ENCODE measurements at regions not wholly inside any gene's neighbourhood (a gene's known extent, or its start where the extent isn't known, plus 50 kb on each side); places are given as distances from the start of the nearest gene placed in this dataset.

GRCh38 chr5:3654515-3654914 lies 58.9 kb downstream of the IRX1 start:
- Mint-ChIP-seq H3K4me3 (no peak overlapping the region), H3K4me1 (no peaks in the 10 kb centered on the region), H3K36me3 (no peaks in the 10 kb centered on the region), H3K9me3 (peaks cover 8% of the 10 kb centered on the region), H3K27ac (no peak overlapping the region), H3K27me3 (no peaks in the 10 kb centered on the region)
- no peak for ATAC-seq

DNA sequence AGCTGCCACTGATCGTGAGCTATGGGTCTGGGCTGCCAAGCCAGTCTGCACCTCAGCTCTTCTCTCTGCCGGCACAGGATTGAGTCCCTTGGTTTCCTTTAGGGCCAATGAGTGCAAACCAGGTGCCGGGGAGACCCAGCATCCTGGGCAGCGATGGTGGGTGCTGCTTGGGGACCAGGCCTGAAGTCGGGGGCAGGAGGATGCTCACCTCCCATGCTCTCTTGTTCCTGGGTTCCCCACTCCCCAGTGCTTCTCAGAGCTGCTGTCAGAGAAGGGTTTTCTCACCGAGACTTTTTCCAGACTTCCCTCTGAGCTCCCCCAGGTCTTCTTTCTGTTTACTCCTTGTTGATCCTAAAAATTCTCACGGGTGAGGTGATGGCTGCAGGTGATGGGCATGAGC lies 61.2 kb downstream of the IRX1 start:
- no peaks in the 10 kb centered on the region for H3K36me3 Mint-ChIP-seq
- no peak overlapping the region for H3K27ac Mint-ChIP-seq
- no peak overlapping the region for H3K4me3 Mint-ChIP-seq
- no peaks in the 10 kb centered on the region for H3K4me1 Mint-ChIP-seq
- no peaks in the 10 kb centered on the region for H3K27me3 Mint-ChIP-seq
- ATAC-seq = no peak
- peaks cover 6% of the 10 kb centered on the region for H3K9me3 Mint-ChIP-seq

GRCh38 chr5:3657364-3658022 lies 61.9 kb downstream of the IRX1 start:
- Mint-ChIP-seq H3K4me1 (no peaks in the 10 kb centered on the region), H3K27me3 (no peaks in the 10 kb centered on the region), H3K4me3 (no peak overlapping the region), H3K9me3 (peaks cover 6% of the 10 kb centered on the region), H3K27ac (no peak overlapping the region), H3K36me3 (no peaks in the 10 kb centered on the region)
- no peak for ATAC-seq

GRCh38 chr5:3658929-3659328 lies 63.3 kb downstream of the IRX1 start:
- H3K9me3 Mint-ChIP-seq = no peaks in the 10 kb centered on the region
- H3K36me3 Mint-ChIP-seq = no peaks in the 10 kb centered on the region
- H3K27me3 Mint-ChIP-seq = no peaks in the 10 kb centered on the region
- no peak overlapping the region for H3K27ac Mint-ChIP-seq
- H3K4me3 Mint-ChIP-seq = no peak overlapping the region
- no peak for ATAC-seq
- no peaks in the 10 kb centered on the region for H3K4me1 Mint-ChIP-seq

DNA sequence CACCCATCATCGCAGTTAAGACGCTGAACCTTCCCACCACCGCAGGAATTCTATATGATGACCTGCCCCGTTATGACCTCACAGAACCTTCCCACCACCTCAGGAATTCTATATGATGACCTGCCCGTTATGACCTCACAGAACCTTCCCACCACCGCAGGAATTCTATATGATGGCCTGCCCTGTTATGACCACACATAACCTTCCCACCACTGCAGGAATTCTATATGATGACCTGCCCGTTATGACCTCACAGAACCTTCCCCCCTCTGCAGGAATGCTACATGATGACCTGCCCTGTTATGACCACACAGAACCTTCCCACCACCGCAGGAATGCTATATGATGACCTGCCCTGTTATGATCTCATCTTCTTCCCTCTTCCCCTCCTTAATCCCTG lies 64.3 kb downstream of the IRX1 start:
- Mint-ChIP-seq H3K9me3 (no peaks in the 10 kb centered on the region), H3K27ac (no peak overlapping the region), H3K4me3 (no peak overlapping the region), H3K27me3 (no peaks in the 10 kb centered on the region), H3K36me3 (no peaks in the 10 kb centered on the region), H3K4me1 (no peaks in the 10 kb centered on the region)
- ATAC-seq = no peak

DNA sequence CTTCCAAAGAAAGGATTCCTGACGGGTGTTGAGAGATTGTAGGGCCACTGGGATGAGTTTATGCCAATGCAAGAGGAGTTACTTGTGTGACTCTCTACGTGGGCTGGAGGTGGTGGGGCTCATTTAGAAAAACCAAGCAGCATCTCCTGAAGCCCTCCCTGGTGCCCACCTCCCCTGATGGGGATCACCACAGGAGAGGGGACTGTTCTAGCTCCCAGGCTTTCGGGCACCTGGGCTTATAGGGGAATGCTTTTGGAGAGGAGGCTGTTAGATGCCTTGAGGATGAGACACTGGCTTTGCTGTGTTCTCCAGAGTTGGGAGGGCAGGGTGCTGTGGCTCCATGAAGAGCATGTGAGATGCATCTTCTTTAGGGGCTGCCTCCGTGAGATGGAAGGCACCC lies 65.0 kb downstream of the IRX1 start:
- no peaks in the 10 kb centered on the region for H3K9me3 Mint-ChIP-seq
- H3K4me3 Mint-ChIP-seq = no peak overlapping the region
- no peak for ATAC-seq
- H3K36me3 Mint-ChIP-seq = no peaks in the 10 kb centered on the region
- no peak overlapping the region for H3K27ac Mint-ChIP-seq
- no peaks in the 10 kb centered on the region for H3K4me1 Mint-ChIP-seq
- no peaks in the 10 kb centered on the region for H3K27me3 Mint-ChIP-seq

DNA sequence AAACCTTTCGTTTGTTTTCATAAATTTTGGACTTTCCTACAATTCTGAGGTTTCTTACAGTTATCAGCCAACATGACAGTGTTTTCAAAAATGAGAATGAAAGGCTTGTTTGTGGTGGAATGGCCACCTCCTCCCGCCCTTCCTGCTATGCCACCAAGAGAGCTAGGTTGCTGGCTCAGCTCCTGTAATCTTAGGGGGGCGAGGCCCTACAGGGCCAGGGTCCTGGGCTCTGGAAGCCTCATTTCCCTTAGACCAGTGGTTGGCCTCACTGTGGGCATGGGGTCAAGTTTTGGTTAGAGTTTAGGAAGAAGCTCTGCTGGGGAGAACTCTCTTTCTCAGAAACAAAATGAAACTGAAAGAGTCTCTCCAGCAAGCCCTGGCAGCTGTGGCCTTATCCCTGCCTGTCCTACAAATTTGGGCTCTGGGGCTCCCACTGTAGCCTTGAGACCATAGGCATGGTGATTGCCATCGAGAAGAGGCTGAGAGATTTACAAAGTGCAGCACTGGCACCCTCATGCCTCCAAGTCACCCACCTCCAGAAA lies 66.2 kb downstream of the IRX1 start:
- ATAC-seq = no peak
- no peaks in the 10 kb centered on the region for H3K27me3 Mint-ChIP-seq
- no peak overlapping the region for H3K4me3 Mint-ChIP-seq
- no peaks in the 10 kb centered on the region for H3K4me1 Mint-ChIP-seq
- no peak overlapping the region for H3K27ac Mint-ChIP-seq
- no peaks in the 10 kb centered on the region for H3K9me3 Mint-ChIP-seq
- no peaks in the 10 kb centered on the region for H3K36me3 Mint-ChIP-seq

GRCh38 chr5:3662344-3662743 lies 66.7 kb downstream of the IRX1 start:
- no peaks in the 10 kb centered on the region for H3K4me1 Mint-ChIP-seq
- H3K27ac Mint-ChIP-seq = no peak overlapping the region
- H3K36me3 Mint-ChIP-seq = no peaks in the 10 kb centered on the region
- ATAC-seq = no peak
- no peaks in the 10 kb centered on the region for H3K9me3 Mint-ChIP-seq
- H3K27me3 Mint-ChIP-seq = no peaks in the 10 kb centered on the region
- no peak overlapping the region for H3K4me3 Mint-ChIP-seq

- Mint-ChIP-seq H3K36me3 (no peaks in the 10 kb centered on the region), H3K27me3 (no peaks in the 10 kb centered on the region), H3K27ac (no peak overlapping the region), H3K4me3 (no peak overlapping the region), H3K4me1 (no peaks in the 10 kb centered on the region), H3K9me3 (no peaks in the 10 kb centered on the region)
- no peak for ATAC-seq
These were observed 75.7 kb downstream of the IRX1 start for GRCh38 chr5:3671337-3671736.

DNA sequence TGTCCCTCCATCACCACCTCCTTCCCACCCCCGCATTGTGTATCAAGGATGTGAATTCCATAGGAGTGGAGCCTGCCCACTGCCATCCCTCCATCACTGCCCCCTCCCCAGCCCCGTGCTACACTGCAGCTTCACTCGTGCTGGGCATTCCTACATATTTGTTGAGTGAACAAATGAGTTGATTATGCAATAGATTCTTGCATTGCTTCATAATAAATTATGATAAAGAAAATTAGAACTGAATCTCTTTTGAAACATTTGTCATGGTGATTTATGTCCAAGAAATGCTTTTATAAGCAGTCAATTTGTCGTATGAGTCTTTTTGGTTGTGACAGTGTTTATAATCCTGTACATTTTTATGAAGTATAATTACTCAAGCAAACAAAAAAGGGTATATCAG lies 83.2 kb downstream of the IRX1 start:
- no peak overlapping the region for H3K4me3 Mint-ChIP-seq
- no peak for ATAC-seq
- H3K27me3 Mint-ChIP-seq = no peaks in the 10 kb centered on the region
- H3K4me1 Mint-ChIP-seq = no peaks in the 10 kb centered on the region
- H3K9me3 Mint-ChIP-seq = peaks cover 3% of the 10 kb centered on the region
- no peaks in the 10 kb centered on the region for H3K36me3 Mint-ChIP-seq
- H3K27ac Mint-ChIP-seq = no peak overlapping the region

- no peaks in the 10 kb centered on the region for H3K36me3 Mint-ChIP-seq
- ATAC-seq = no peak
- no peaks in the 10 kb centered on the region for H3K27me3 Mint-ChIP-seq
- no peaks in the 10 kb centered on the region for H3K4me1 Mint-ChIP-seq
- H3K4me3 Mint-ChIP-seq = no peak overlapping the region
- H3K27ac Mint-ChIP-seq = no peak overlapping the region
- peaks cover 3% of the 10 kb centered on the region for H3K9me3 Mint-ChIP-seq
These were observed 85.2 kb downstream of the IRX1 start for GRCh38 chr5:3680821-3681220.

- Mint-ChIP-seq H3K27me3 (no peaks in the 10 kb centered on the region), H3K36me3 (no peaks in the 10 kb centered on the region), H3K4me1 (no peaks in the 10 kb centered on the region), H3K27ac (no peak overlapping the region), H3K4me3 (no peak overlapping the region), H3K9me3 (peaks cover 5% of the 10 kb centered on the region)
- no peak for ATAC-seq
These were observed 88.5 kb downstream of the IRX1 start for GRCh38 chr5:3684118-3684517.

DNA sequence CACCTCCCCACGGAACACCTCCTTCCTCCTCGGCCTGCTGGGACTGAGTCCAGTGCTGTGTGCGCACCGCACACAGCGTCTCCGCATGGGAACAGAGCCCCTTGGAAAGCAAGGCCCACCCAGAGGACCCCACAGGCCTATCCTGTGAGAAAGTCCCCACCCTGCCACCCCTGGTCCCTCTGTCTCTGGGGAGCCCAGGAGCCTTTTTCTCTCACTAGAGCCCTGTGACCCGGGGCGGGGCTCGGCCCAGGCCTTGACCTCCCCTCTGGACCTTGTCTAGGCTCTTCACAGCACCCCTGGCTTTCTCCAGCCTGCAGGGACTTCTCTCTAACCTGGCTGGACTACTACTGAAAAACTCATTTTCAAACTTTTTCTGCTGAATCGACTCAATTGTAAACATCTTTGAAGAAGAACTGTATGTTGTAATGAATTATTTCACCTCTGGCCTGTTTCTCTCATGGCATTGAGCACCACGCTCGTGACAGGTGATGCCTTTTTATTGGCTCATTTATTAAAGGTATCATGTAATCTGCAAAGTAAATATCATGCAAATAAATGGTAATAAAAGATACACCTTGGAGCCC lies 89.2 kb downstream of the IRX1 start:
- no peak for ATAC-seq
- no peaks in the 10 kb centered on the region for H3K36me3 Mint-ChIP-seq
- H3K27me3 Mint-ChIP-seq = no peaks in the 10 kb centered on the region
- H3K4me1 Mint-ChIP-seq = no peaks in the 10 kb centered on the region
- peaks cover 3% of the 10 kb centered on the region for H3K9me3 Mint-ChIP-seq
- no peak overlapping the region for H3K27ac Mint-ChIP-seq
- H3K4me3 Mint-ChIP-seq = no peak overlapping the region

DNA sequence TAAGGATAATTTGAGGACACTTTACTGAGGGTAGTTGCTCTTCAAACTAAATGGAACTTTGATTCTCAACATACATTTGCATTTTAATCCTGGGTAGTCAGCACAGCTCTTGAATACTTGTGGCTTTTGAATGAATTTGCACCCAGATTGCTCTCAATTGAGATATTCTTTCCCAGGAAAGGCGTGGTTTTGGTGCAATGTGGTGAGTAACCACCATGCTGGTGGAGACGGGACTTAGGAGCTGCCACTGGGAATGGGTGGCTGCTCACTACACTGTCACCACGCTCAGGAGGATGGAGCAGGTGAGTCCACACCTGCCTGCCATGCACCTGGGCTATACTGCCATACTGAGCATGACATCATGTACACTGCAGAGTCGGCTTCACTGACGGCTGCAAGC lies 99.2 kb downstream of the IRX1 start:
- Mint-ChIP-seq H3K4me3 (no peak overlapping the region), H3K27ac (no peak overlapping the region), H3K27me3 (no peaks in the 10 kb centered on the region), H3K4me1 (no peaks in the 10 kb centered on the region), H3K36me3 (no peaks in the 10 kb centered on the region), H3K9me3 (peaks cover 6% of the 10 kb centered on the region)
- no peak for ATAC-seq

- no peak overlapping the region for H3K27ac Mint-ChIP-seq
- ATAC-seq = no peak
- H3K4me3 Mint-ChIP-seq = no peak overlapping the region
- peaks cover 9% of the 10 kb centered on the region for H3K9me3 Mint-ChIP-seq
- no peaks in the 10 kb centered on the region for H3K4me1 Mint-ChIP-seq
- H3K36me3 Mint-ChIP-seq = no peaks in the 10 kb centered on the region
- H3K27me3 Mint-ChIP-seq = no peaks in the 10 kb centered on the region
These were observed 100.2 kb downstream of the IRX1 start for GRCh38 chr5:3695818-3696217.

GRCh38 chr5:3698412-3698811 lies 102.8 kb downstream of the IRX1 start:
- Mint-ChIP-seq H3K4me3 (no peak overlapping the region), H3K27ac (no peak overlapping the region), H3K4me1 (no peaks in the 10 kb centered on the region), H3K9me3 (peaks cover 11% of the 10 kb centered on the region), H3K27me3 (no peaks in the 10 kb centered on the region), H3K36me3 (no peaks in the 10 kb centered on the region)
- ATAC-seq = no peak

All from stimulated activated memory B cell treated with anti-CD40 and anti-IgM and Interleukin-4, amounts not matched to agents 10 μg/mL and 1 μg/mL and 100 μg/mL, for 72 hours (primary cell).